Esophagus muscularis mucosa (tissue), 4 donors: ENCODE measurements at regions not wholly inside any gene's neighbourhood (a gene's known extent, or its start where the extent isn't known, plus 50 kb on each side); places are given as distances from the start of the nearest gene placed in this dataset.

ENCODE experiments used
- DNase-seq: peaks from one replicate; pipeline ENCODE4 v3.0.0-alpha.2; 2017; ENCODE audit errors: extremely low spot score
- H3K27ac ChIP-seq, 4 donors: fragments of 200-600 bp; sonication (generic); replicated peaks in 1 of 4; 1 replicate in 3 of 4; 2 replicates in 1 of 4; pipeline ENCODE4 v1.5.1; 2016 to 2019; ENCODE audit warnings: mild to moderate bottlenecking in 1 of 4
- H3K27me3 ChIP-seq, 4 donors: fragments of 200-600 bp; sonication (generic); one replicate each; pipeline versions ENCODE4 v1.5.1 to v1.6.0; 2016 to 2019
- H3K36me3 ChIP-seq, 4 donors: fragments of 200-600 bp; sonication (generic); one replicate each; pipeline ENCODE4 v1.5.1; 2016 to 2019
- H3K4me1 ChIP-seq, 4 donors: fragments of 200-600 bp; sonication (generic); one replicate each; pipeline ENCODE4 v1.5.1; 2016 to 2019
- H3K4me3 ChIP-seq, 4 donors: fragments of 200-600 bp; sonication (generic); 1 replicate in 2 of 4; 2 replicates in 2 of 4; pipeline ENCODE4 v1.5.1; 2016 to 2019; ENCODE audit warnings: mild to moderate bottlenecking in 4 of 4, moderate library complexity in 1 of 4
- H3K9me3 ChIP-seq, 4 donors: fragments of 200-600 bp; sonication (generic); 1 replicate in 3 of 4; 2 replicates in 1 of 4; pipeline ENCODE4 v1.5.1; 2016 to 2019
- EP300 ChIP-seq: sonication (generic); formaldehyde crosslinking; IDR thresholded peaks from one replicate; pipeline ENCODE4 v1.6.1; 2017; ENCODE audit warnings: antibody characterized with exemption
- POLR2A ChIP-seq: fragments of 450-650 bp; IDR thresholded peaks from one replicate; pipeline ENCODE4 v1.6.1; 2017; ENCODE audit warnings: antibody characterized with exemption, moderate library complexity, mild to moderate bottlenecking, low read depth
- POLR2AphosphoS5 ChIP-seq, 2 donors: sonication (generic); formaldehyde crosslinking; IDR thresholded peaks; one replicate each; pipeline ENCODE4 v1.6.1; 2017; ENCODE audit warnings: antibody characterized with exemption in 2 of 2
- whole genome bisulfite sequencing: methylation state at CpG from one replicate; pipeline ENCODE4 v1.1.5; 2018; 5-methylcytosine and 5-hydroxymethylcytosine counted together
- intact Hi-C: fragments of 100-400 bp; cut with DNase I; formaldehyde crosslinking; loops from one replicate; pipeline ENCODE4 v1.15.1; 2023
- TF ChIP-seq, protein P1 (sequence below), 3 experiments: fragments of 200-600 bp in 2 of 3; fragments of 450-650 bp in 1 of 3; sonication (generic) in 2 of 3; IDR thresholded peaks; one replicate each; pipeline ENCODE4 v1.5.1; 2017 to 2019; ENCODE audit warnings: antibody characterized with exemption in 3 of 3, mild to moderate bottlenecking in 2 of 3, moderate library complexity in 1 of 3

DNA sequence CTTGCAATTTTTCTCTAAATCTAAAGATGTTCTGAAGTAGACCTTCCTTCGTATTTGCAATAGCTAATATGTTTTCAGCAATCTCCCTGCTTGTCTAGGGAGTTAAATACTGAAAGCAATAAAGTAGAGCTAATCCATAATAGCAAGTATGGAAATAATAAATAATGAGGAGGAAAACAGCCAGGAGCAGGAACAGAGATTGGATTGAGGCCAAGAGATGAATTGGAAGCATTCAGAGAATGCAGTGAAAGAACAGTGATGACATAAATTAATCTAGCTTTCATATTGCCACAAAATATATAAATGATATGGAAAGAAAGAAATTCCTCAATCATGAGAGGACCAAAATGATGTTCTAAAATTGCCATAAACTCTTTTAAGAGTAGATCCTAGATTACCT, 679.7 kb downstream of the METTL4 start:
- 38% methylated on average over 1 of the region's 1 CpG for WGBS
- H3K36me3 ChIP-seq: no peaks in the 10 kb centered on the region
- intact Hi-C loops: no loop called here
- no peaks in the 10 kb centered on the region for H3K9me3 ChIP-seq
- TF ChIP-seq POLR2AphosphoS5 (IDR thresholded peaks at IDR 0.05) (no peak), EP300 (no peak), POLR2A (no peak)
- TF ChIP-seq, protein P1, sequence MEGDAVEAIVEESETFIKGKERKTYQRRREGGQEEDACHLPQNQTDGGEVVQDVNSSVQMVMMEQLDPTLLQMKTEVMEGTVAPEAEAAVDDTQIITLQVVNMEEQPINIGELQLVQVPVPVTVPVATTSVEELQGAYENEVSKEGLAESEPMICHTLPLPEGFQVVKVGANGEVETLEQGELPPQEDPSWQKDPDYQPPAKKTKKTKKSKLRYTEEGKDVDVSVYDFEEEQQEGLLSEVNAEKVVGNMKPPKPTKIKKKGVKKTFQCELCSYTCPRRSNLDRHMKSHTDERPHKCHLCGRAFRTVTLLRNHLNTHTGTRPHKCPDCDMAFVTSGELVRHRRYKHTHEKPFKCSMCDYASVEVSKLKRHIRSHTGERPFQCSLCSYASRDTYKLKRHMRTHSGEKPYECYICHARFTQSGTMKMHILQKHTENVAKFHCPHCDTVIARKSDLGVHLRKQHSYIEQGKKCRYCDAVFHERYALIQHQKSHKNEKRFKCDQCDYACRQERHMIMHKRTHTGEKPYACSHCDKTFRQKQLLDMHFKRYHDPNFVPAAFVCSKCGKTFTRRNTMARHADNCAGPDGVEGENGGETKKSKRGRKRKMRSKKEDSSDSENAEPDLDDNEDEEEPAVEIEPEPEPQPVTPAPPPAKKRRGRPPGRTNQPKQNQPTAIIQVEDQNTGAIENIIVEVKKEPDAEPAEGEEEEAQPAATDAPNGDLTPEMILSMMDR (IDR thresholded peaks at IDR 0.05): no peak
- no peaks in the 10 kb centered on the region for H3K4me1 ChIP-seq
- H3K27ac ChIP-seq: no peak overlapping the region
- no peaks in the 10 kb centered on the region for H3K27me3 ChIP-seq
- DNase-seq: no peak
- H3K4me3 ChIP-seq: no peak overlapping the region

DNA sequence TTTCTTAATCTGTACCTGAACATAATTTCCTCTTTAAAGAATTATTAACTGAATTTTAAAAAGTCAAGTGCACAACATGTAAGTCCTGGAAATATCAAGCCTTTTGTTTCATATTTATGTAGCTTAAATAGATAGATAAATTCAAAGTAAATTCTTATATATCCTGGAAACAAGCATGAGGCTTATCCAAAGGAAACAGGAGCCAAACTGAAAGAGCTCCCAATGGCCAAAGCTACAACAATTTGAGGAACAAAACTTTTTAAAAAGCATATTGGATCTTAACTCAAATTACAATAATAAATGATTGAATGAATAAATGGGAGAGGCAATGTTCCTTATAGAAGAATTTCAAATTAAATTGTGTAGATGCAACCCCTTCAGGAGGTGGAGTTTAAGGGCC, 679.1 kb downstream of the METTL4 start:
- Histone ChIP-seq H3K4me3 (no peak overlapping the region), H3K27ac (no peak overlapping the region), H3K9me3 (no peaks in the 10 kb centered on the region), H3K36me3 (no peaks in the 10 kb centered on the region), H3K4me1 (no peaks in the 10 kb centered on the region), H3K27me3 (no peaks in the 10 kb centered on the region)
- TF ChIP-seq, protein P1 (IDR thresholded peaks at IDR 0.05): no peak
- TF ChIP-seq EP300: no peak
- no peak for TF ChIP-seq POLR2AphosphoS5 (IDR thresholded peaks at IDR 0.05)
- TF ChIP-seq POLR2A: no peak
- intact Hi-C loops: no loop called here
- DNase-seq: no peak

DNA sequence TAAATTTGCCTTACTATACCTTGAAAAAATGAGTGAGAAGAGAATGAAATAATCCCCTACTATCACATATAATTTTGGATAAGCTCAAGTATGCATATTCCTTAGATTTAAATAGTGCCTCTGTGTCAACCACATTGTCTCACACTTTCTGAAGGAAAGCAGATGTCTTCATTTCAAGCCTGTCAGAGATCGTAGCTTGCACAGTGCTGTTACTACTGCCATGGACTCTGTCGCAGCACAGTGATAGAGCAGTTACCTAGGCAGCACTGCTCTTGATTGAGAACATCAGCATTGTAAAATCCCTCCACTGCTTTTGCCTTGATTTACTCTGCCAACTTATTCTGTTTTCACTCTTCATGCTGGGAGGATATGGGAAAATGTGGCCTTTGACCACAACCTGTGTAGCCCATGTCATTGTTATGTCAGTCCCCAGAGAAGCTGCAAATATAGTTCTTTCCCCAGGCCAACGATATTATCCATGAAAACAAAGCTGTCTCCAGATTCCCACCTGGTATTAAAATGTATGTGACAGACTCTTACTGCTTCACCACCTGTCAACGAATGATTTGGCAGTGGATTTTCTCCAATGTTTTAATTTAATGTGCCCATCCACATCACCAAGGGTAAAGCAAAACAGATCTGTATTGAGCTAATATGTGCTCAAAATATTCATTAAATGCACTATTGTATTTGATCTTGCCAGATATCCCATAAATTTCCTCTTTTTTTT, 675.7 kb downstream of the METTL4 start:
- Histone ChIP-seq H3K36me3 (no peaks in the 10 kb centered on the region), H3K9me3 (no peaks in the 10 kb centered on the region), H3K27ac (no peak overlapping the region), H3K4me1 (no peaks in the 10 kb centered on the region), H3K27me3 (no peaks in the 10 kb centered on the region), H3K4me3 (no peak overlapping the region)
- intact Hi-C loops: no loop called here
- no peak for DNase-seq
- WGBS: 50% methylated on average over 4 of the region's 4 CpGs
- TF ChIP-seq, protein P1 (IDR thresholded peaks at IDR 0.05): no peak
- no peak for TF ChIP-seq POLR2AphosphoS5 (IDR thresholded peaks at IDR 0.05)
- no peak for TF ChIP-seq POLR2A
- no peak for TF ChIP-seq EP300

DNA sequence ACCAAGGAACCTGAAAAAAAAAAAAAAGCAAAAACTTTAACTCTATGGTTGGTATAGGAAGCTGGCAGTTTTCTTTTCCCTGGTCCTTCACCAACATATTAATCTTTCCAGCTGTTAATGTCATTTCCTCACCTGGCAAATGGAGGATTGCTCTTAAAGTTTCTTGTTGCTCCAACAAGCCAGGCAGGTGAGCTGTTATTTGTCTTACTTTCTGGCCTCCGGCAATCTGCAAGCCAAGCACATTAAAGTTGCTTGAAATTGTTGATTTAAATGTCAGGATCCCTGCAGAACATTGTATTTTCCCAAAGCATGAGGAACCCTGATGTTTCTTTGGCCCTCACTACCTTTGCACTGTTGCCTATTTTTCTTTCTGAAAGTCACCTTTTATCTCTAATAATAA, 664.9 kb downstream of the METTL4 start:
- TF ChIP-seq, protein P1 (IDR thresholded peaks at IDR 0.05): no peak
- no peak for TF ChIP-seq POLR2A
- no peak overlapping the region for H3K27ac ChIP-seq
- no peak overlapping the region for H3K4me3 ChIP-seq
- no peak for DNase-seq
- intact Hi-C loops: no loop called here
- 67% methylated on average over 1 of the region's 1 CpG for WGBS
- H3K36me3 ChIP-seq: no peaks in the 10 kb centered on the region
- H3K9me3 ChIP-seq: peaks cover 0 to 14% (median 10%) of the 10 kb centered on the region in 4 donors
- H3K27me3 ChIP-seq: no peaks in the 10 kb centered on the region
- no peaks in the 10 kb centered on the region for H3K4me1 ChIP-seq
